Stimulated activated CD8-positive, alpha-beta memory T cell treated with anti-CD3 and anti-CD28 coated beads, Interleukin-2, amount 100 ng/mL, for 48 hours (primary cell): ENCODE measurements at regions not wholly inside any gene's neighbourhood (a gene's known extent, or its start where the extent isn't known, plus 50 kb on each side); places are given as distances from the start of the nearest gene placed in this dataset.

Source experiments
- DNase-seq, 2 donors: peaks; one replicate each; pipeline ENCODE4 v3.0.0-alpha.2; 2020; ENCODE audit warnings: low read depth in 2 of 2

DNA sequence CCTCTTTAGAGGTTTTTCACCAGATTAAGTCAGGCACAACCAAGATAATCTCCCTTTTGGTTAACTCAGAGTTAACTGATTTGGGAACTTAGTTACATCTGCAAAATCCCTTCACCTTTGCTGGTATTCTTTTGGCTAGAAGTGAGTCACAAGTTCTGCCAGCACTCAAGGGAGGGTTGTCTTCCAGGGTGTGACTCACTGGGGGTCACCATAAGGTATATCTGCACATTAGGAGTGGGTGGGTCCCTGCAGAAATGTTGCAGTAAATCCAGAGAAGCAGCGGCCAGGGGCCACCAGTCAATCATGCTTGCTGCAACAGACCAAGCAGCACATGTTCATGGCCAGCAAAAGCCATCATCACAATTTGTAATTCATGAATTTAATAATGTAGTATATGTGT, 59.8 kb upstream of the MAML3 start:
- DNase-seq = no peak

DNA sequence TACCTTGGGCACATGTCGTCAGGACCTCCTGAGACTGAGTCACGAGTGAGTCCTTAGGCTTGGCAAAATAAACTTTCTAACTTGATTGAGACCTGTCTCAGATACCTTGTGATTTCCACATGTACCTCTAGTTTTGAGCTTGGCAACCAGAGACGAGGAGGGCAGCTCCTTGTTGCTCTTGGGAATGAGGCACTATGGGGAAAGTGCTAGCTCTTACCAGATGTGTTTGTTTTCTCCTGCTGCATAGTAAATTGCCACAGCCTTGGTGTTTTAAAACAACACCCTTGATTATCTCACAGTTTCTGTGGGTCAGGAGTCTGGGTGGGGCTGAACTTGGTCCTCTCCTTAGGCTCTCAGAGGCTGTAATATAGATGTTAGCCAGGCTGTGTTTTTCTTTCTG, 59.1 kb upstream of the MAML3 start:
- DNase-seq = no peak

DNA sequence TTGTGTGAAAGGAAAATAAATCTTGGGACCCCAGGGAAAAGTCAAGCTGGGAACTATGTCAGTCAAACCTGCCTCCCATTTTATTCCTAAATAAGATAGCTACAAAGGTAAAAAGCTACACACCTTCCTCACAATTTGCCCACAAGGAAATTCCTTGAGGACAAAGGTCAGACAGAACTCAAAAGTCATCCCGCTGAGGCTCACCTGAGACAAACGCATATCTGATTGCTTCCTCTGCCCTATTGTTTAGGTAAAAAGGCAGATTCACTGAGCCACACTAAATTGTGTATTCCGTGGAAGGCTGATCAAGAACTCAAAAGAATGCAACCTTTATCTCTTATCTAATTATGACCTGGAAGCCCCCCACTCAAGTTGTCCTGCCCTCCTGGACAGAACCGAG, 58.7 kb upstream of the MAML3 start:
- no peak for DNase-seq

DNA sequence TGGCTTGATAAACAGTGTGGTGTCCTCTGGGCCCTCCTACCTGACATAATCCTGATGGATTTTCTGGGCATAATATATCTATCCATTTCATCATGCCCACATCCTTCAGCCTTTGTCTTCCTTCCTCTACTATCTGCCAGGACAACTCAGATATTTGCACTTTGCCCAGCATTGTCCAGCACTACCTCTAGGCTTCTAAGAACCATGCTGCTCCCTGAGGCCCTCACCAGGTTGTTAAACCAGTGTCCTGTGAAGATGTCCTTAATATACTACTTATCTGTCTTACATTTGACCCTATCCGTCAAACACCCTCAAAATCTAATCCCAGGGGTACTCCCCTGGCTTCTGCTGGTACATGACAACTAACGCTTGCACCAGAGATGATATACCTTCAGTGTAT, 58.2 kb upstream of the MAML3 start:
- no peak for DNase-seq

DNA sequence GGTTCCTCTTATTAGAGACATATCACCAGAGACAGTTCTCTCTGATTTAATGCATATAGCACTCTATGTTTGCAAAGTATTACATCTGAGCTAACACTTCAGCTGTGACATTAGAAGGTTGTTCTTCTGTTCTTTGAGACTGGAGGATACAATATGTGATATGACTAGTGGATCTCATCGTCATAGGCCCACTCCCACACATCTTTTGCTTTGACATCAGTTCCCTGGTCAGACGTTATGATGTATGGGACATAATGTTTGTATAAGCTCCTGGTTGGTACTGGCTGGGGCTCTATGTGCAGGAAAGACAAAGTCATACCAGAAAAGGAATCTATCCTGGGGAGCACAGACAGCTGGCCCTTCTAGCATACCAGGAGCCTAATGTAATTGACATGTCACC, 57.7 kb upstream of the MAML3 start:
- DNase-seq = no peak

DNA sequence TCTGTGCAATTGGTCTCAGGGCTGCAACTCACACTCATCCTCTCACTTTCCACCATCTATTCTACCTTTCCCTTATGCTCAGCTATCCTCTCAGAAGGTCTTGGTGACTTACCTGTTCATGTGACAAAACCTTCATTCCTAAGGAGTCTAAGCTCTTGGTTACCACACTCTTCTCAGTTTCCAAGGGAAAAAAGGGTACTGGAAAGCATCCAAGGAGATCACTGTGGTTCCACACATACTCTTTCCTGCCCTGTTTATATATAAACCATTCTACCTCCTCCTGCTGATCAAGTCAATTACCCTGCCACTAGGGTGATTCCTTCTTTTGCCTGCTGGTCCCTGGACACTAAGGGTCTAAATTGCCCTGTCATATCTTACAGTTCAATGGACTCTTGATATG, 57.2 kb upstream of the MAML3 start:
- no peak for DNase-seq

DNA sequence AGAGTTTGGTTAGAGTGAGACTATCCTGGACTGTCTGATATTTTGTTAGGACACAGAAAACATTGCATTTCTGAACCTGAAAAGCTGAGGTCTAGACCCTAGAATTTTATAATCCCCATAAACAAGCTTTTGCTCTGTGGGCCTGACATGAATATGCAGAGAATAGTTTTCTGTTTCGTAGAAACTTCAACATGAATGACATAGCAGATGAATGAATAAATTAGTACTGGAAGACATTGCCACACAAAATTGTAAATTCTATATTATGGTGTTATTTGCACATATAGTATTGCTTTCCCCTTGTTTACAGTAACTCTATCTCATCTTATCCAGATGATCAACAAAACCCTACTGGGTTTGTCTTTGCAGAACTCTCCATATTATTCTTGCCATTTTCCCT, 54.9 kb upstream of the MAML3 start:
- no peak for DNase-seq
